Spleen (tissue), 7 donors: ENCODE measurements at regions not wholly inside any gene's neighbourhood (a gene's known extent, or its start where the extent isn't known, plus 50 kb on each side); places are given as distances from the start of the nearest gene placed in this dataset.

ENCODE experiments used
- CTCF ChIP-seq, 11 experiments: fragments of 200-600 bp in 7 of 11; fragments of 450-650 bp in 4 of 11; sonication (generic) in 4 of 11; IDR thresholded peaks in 8 of 11; conservative IDR thresholded peaks in 3 of 11; 1 replicate in 7 of 11; 2 replicates in 4 of 11; pipeline versions ENCODE4 v1.4.0 to v1.8.0; 2016 to 2021; ENCODE audit warnings: antibody characterized with exemption in 11 of 11, inconsistent platforms in 4 of 11, mild to moderate bottlenecking in 1 of 11
- POLR2A ChIP-seq, 3 donors: fragments of 450-650 bp; IDR thresholded peaks; one replicate each; pipeline ENCODE4 v1.5.1; 2017; ENCODE audit warnings: antibody characterized with exemption in 3 of 3, mild to moderate bottlenecking in 1 of 3
- POLR2AphosphoS5 ChIP-seq, 3 donors: sonication (generic); formaldehyde crosslinking; IDR thresholded peaks; one replicate each; pipeline ENCODE4 v1.5.1; 2017; ENCODE audit warnings: antibody characterized with exemption in 3 of 3
- donor health status: DM: no; HTN: no; CAD: no; lungs with moderate emphysema.
- donor health status: DM: no; HTN: no; CAD: no.
- donor health status: DM: no; HTN: no; CAD: no.

- TF ChIP-seq POLR2AphosphoS5 (IDR thresholded peaks at IDR 0.05) (no peak), CTCF (IDR thresholded peaks at IDR 0.05 in 8 of 11, conservative IDR thresholded peaks at IDR 0.05 in 3 of 11) (no peak), POLR2A (IDR thresholded peaks at IDR 0.05) (no peak)
Measured at GRCh38 chr1:116312681-116313069, 60.4 kb upstream of the ATP1A1 start.
